GM18858 (cell line): ENCODE measurements at regions not wholly inside any gene's neighbourhood (a gene's known extent, or its start where the extent isn't known, plus 50 kb on each side); places are given as distances from the start of the nearest gene placed in this dataset.
A peak's percentile ranks its signal among the peaks of the same experiment; 100 is the strongest.

Source experiments
- ATAC-seq: cut with Tn5 transposase; IDR thresholded peaks from one replicate; pipeline ENCODE4 v1.9.1; 2021; ENCODE audit not compliant: unreplicated experiment

DNA sequence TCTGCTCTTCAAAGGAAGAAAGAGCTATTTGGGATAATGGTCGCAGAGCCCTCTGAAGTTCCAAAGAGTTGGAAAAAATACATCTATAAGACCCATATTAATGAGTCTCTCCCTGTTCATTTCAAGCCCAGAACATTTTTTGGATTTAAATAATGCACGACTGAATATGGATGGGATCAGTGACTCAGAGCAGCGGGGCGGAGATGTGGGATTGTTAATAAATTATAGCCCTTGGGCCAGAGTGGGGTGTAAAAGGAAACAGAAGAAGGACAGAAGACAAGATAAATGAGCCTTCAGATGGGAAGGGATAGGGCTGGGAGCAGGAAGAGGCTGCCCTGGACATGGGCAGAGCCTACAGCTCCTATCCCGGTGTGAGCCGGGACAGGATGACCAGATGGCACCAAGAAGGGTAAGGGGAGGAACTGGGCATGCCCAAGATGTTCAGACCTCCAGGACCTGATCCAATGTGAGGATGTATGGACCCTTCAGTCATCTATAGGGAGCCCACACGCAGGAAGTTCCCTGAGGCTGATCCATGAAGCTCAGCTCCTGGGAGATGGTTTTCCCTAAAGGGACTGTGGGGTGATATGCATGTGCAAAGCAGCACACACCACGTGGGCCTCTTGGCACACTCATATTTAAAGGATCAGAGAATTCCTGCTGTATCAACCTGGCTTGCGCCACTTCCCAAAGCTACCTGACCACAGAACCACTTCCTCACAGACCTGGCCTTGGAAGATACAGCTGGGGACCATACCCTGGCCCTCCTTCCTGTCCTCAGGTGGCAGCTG is 96.1 kb upstream of the PLXNA4 start:
- ATAC-seq = no peak

DNA sequence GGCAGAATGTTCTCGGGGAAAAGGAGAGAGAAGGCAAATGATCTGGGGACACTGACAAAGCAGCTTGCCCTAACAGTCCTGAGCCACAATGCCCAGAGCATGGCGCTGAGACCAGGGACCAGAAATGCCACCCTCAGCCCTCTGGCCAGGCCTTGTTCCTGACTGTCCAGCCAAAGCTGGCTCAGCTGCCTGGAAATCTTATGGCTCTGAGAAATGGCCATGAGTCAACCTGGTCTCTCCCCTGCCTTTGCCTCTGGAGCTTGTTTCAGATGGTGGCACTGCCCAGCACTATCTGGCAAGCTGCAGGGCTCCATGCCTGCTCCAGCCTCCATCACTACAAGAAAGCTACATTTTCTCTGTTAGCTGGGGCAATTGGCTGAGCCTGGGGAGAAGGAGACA is 90.5 kb upstream of the PLXNA4 start:
- ATAC-seq = no peak

- no peak for ATAC-seq
Observed at GRCh38 chr7:132666071-132666773, 90.0 kb upstream of the PLXNA4 start.

DNA sequence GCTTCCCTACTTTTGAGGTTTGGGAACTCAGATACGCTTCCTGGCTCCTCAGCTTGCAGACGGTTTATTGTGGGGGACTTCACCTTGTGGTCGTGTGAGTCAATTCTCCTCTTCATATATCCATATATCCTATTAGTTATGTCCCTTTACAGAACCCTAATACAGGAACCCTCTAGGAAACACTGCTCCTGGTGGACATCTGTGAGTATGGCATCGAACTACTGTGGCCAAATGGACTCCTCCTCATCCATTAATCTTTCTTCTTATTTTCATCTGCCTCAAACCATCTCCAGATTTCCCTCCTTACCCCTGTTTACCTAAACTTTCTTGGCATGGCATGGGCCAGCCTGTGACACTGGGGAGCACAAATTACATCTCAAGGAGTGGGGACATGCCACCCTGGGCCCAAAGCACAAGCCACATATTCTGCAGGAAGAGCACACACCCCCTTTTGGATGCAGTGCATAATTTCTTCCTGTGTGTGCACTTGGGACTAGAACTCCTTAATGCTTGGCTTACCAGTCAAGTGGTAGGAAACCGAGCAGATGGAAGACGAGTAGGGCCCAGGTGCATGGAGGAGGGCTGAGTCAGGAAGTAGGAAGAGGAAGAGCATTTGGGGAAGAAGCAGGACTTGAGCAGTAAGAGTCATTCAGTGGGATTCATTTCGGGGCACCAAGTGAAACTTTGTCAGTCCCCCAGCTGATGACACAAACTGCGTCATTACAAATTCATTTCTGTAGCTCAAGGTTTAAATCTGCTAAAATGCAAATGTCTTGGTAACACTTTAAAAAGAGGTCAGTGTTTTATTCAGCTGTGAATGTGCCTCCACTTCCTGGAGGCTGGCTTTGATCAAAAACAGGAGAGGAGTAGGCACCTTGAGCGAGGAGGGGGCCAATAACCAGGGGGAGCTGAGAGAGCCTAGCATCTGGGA is 80.8 kb upstream of the PLXNA4 start:
- no peak for ATAC-seq

- no peak for ATAC-seq
Observed at GRCh38 chr7:132656341-132656740, 80.1 kb upstream of the PLXNA4 start.

GRCh38 chr7:132655131-132655727 is 79.0 kb upstream of the PLXNA4 start:
- ATAC-seq = no peak

- peak; percentile 48 for ATAC-seq
Observed at GRCh38 chr7:132654150-132654549, 77.9 kb upstream of the PLXNA4 start.

- ATAC-seq = no peak
Observed at GRCh38 chr7:132653366-132653930, 77.2 kb upstream of the PLXNA4 start.

- ATAC-seq = no peak
Observed at GRCh38 chr7:132652507-132652906, 76.2 kb upstream of the PLXNA4 start.

- ATAC-seq = no peak
Observed at GRCh38 chr7:132650498-132650897, 74.2 kb upstream of the PLXNA4 start.

DNA sequence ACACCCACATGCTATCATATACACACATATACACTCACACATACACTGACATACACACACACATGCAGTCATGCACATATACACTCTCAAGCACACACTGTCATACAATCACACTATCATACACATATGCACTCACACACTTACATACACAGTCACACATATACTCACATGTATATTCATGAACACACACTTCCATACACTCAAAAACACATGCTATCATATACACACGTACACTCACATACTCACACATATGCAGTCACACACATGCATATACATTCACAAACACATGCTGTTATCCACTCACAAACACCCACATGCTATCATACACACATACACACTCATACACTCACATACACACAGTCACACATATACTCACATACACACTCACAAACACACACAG is 71.0 kb upstream of the PLXNA4 start:
- no peak for ATAC-seq

GRCh38 chr7:132646052-132646451 is 69.8 kb upstream of the PLXNA4 start:
- ATAC-seq = no peak

DNA sequence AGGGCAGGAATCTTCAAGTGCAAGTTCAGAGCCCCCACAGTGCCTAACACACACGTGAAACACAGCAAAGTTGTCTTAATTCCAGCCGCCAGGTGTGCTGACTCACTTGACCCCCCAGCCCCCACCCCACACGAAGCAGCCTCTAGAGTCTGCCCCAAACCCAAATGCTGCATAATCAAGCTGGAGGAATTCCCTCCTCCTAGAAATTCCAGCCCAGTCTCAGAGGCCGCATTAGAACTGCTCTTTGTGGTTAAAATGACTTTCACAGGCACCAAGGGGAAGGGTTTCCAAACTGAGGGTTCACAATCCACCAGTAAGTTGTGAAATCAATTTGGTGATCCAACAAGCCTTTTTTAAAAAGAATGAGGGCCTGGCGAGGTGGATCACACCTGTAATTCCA is 67.0 kb upstream of the PLXNA4 start:
- ATAC-seq = no peak

DNA sequence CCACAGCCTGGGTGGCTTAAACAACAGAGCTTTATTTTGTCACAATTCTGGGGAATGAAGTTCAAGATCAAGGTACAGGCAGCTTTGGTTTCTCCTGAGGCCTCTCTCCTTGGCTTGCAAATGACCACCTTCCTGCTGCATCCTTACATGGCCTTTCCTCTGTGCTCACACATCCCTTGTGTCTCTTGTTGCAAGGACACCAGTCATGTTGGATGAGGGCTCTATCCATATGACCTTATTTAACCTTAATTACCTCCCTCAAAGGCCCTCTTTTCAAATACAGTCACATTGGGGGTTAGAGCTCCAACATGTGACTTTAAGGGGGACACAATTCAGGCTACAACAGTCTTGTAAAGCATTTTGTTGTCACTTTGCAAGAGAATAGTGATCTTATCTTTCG is 65.0 kb upstream of the PLXNA4 start:
- ATAC-seq = no peak

GRCh38 chr7:132639983-132640382 is 63.7 kb upstream of the PLXNA4 start:
- no peak for ATAC-seq

- no peak for ATAC-seq
Observed at GRCh38 chr7:132638000-132638399, 61.7 kb upstream of the PLXNA4 start.

DNA sequence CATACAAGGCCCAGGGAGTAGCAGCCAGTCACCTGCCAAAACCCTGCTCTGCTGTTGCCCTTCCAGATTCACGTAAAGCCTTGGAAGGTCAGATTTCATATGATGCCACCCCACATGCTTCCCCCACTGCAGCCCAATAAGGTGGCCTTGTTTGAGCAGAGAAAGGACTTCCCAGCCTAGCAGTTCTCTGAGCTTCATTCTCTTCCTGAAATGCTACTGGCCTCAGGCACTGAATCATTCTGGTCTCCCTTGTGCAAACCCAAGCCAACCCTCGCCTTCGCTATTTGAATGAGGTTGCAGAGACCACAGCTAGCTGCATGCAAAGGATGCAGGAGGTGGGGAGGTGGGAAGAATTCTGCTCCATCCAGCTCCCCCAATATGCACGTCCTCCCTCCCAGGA is 60.3 kb upstream of the PLXNA4 start:
- ATAC-seq = no peak

- ATAC-seq = no peak
Observed at GRCh38 chr7:132635127-132635526, 58.9 kb upstream of the PLXNA4 start.

DNA sequence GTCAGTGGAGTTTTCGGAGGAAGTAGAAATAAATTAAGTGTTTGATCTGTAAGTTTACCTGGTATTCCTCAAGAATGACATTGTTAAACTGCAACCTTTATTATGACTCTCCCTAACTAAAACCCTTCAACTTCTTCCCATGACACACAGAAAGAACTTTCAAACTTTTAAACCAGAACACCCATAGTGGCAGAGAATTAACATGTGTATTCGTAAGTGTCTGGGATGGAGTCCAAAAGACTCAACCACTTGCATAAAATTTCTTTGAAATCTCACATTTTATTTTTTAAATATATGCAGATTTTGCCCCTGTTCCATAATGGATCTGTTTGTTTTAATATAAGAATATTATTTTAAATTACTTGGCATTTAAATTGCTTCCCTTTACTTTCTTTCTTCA is 54.6 kb upstream of the PLXNA4 start:
- no peak for ATAC-seq
